ENCODE measurements at regions not wholly inside any gene's neighbourhood (a gene's known extent, or its start where the extent isn't known, plus 50 kb on each side); places are given as distances from the start of the nearest gene placed in this dataset.

DNA sequence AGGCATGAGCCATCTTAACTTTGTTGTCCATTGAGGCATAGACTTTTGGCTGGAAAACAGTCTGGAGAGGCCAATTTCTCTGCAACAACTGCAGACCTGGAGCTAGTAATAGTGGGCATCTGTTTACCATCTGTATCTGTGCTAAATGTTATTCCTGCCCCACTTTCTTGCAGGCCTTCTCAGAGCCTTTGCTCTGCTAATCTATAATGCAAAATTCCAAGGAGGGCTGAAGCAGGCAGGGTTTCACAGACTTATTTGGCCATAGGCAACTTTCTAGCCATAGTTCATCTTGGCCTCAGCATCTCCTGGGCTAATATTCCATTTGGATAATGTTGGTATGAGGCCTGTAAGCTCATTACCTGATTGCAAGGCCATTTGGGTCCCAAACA, 124.5 kb upstream of the CSF3R start:
- no peak for DNase-seq (ENCODE audit: low read depth, low spot score)
- no peak overlapping the region for H3K4me3 ChIP-seq (ENCODE audit: low read depth, low read length)
- no peak for TF ChIP-seq CTCF (IDR thresholded peaks at IDR 0.05; ENCODE audit: low read depth, low read length)
- in situ Hi-C loops (cut with HindIII; ENCODE audit: low sequenced_read_pairs), result no loop called here

- TF ChIP-seq CTCF (IDR thresholded peaks at IDR 0.05; ENCODE audit: low read depth, low read length), result no peak
- H3K4me3 ChIP-seq (ENCODE audit: low read depth, low read length), result no peak overlapping the region
- in situ Hi-C loops (cut with HindIII; ENCODE audit: low sequenced_read_pairs), result no loop called here
- DNase-seq (ENCODE audit: low read depth, low spot score), result no peak
These were observed 124.0 kb upstream of the CSF3R start for GRCh38 chr1:36606641-36607262.

- no peak for DNase-seq (ENCODE audit: low read depth, low spot score)
- no peak for TF ChIP-seq CTCF (IDR thresholded peaks at IDR 0.05; ENCODE audit: low read depth, low read length)
- in situ Hi-C loops (cut with HindIII; ENCODE audit: low sequenced_read_pairs), result no loop called here
- no peak overlapping the region for H3K4me3 ChIP-seq (ENCODE audit: low read depth, low read length)
These were observed 123.4 kb upstream of the CSF3R start for GRCh38 chr1:36605942-36606640.

- no peak for DNase-seq (ENCODE audit: low read depth, low spot score)
- no peak for TF ChIP-seq CTCF (IDR thresholded peaks at IDR 0.05; ENCODE audit: low read depth, low read length)
- H3K4me3 ChIP-seq (ENCODE audit: low read depth, low read length), result no peak overlapping the region
- in situ Hi-C loops (cut with HindIII; ENCODE audit: low sequenced_read_pairs), result no loop called here
These were observed 120.7 kb upstream of the CSF3R start for GRCh38 chr1:36603461-36603860.

DNA sequence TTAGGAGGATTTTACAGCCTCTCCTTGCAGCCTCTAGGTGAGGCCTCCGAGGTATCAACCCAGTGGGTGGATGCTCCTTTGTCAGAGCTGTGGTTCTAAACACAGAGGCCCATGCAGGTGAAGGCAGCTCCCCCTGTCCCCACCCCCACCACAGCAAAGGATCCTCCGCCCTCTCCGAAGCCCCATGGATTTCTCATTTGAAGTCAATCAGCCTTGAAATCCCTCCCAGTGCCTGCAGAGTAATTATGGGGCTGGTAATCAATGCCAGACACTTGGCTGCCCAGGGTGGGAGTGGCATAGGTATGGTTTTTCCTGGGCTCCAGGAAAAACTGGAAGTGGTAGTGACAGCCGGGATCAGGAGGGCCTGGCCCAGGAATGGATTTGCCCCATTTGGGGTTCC, 119.5 kb upstream of the CSF3R start:
- DNase-seq (ENCODE audit: low read depth, low spot score), result no peak
- in situ Hi-C loops (cut with HindIII; ENCODE audit: low sequenced_read_pairs), result no loop called here
- no peak for TF ChIP-seq CTCF (IDR thresholded peaks at IDR 0.05; ENCODE audit: low read depth, low read length)
- H3K4me3 ChIP-seq (ENCODE audit: low read depth, low read length), result no peak overlapping the region

GRCh38 chr1:36599828-36600227, 117.1 kb upstream of the CSF3R start:
- DNase-seq (ENCODE audit: low read depth, low spot score), result no peak
- H3K4me3 ChIP-seq (ENCODE audit: low read depth, low read length), result no peak overlapping the region
- TF ChIP-seq CTCF (IDR thresholded peaks at IDR 0.05; ENCODE audit: low read depth, low read length), result no peak
- in situ Hi-C loops (cut with HindIII; ENCODE audit: low sequenced_read_pairs), result no loop called here
